Fibroblast of lung (primary cell): ENCODE measurements at regions not wholly inside any gene's neighbourhood (a gene's known extent, or its start where the extent isn't known, plus 50 kb on each side); places are given as distances from the start of the nearest gene placed in this dataset.

ENCODE experiments used
- DNase-seq, 2 donors: peaks; one replicate each; pipeline versions ENCODE4 v3.0.0 to v3.0.0-alpha.2; 2010; ENCODE audit warnings: low read depth in 2 of 2
- H2AFZ ChIP-seq: 2 replicates; pipeline ENCODE4 v1.5.1; 2012; ENCODE audit warnings: low read length, control low read depth, inconsistent platforms
- H3K27ac ChIP-seq: 2 replicates; pipeline ENCODE4 v1.5.1; 2011; ENCODE audit warnings: low read length, control low read depth; ENCODE audit not compliant: insufficient read depth
- H3K27me3 ChIP-seq: 2 replicates; pipeline ENCODE4 v1.5.1; 2011; ENCODE audit warnings: mild to moderate bottlenecking, low read length; ENCODE audit not compliant: control insufficient read depth, insufficient read depth
- H3K36me3 ChIP-seq: 2 replicates; pipeline ENCODE4 v1.5.1; 2011; ENCODE audit warnings: low read length; ENCODE audit not compliant: control insufficient read depth, insufficient read depth
- H3K4me1 ChIP-seq: 2 replicates; pipeline ENCODE4 v1.5.1; 2011; ENCODE audit warnings: low read length; ENCODE audit not compliant: control insufficient read depth, insufficient read depth; ENCODE audit errors: extremely low read depth
- H3K4me2 ChIP-seq: 2 replicates; pipeline ENCODE4 v1.5.1; 2011; ENCODE audit warnings: low read length, control low read depth; ENCODE audit not compliant: insufficient read depth; ENCODE audit errors: extremely low read depth
- H3K4me3 ChIP-seq, 4 experiments: fragments of 200-600 bp in 1 of 4; sonication (generic) in 1 of 4; replicated peaks in 1 of 4; 2 replicates each; pipeline ENCODE4 v1.5.1; 2011 to 2016; ENCODE audit warnings: low read length in 4 of 4, low read depth in 3 of 4, mild to moderate bottlenecking in 3 of 4, control low read depth in 2 of 4, inconsistent platforms in 1 of 4, mixed read lengths in 1 of 4; ENCODE audit not compliant: insufficient read depth in 1 of 4; ENCODE audit errors: control extremely low read depth in 1 of 4
- H3K79me2 ChIP-seq: 2 replicates; pipeline ENCODE4 v1.5.1; 2012; ENCODE audit warnings: mild to moderate bottlenecking, low read length, inconsistent platforms; ENCODE audit not compliant: control insufficient read depth, insufficient read depth
- H3K9ac ChIP-seq: 2 replicates; pipeline ENCODE4 v1.5.1; 2011; ENCODE audit warnings: mild to moderate bottlenecking, low read length, control low read depth; ENCODE audit not compliant: insufficient read depth
- H3K9me3 ChIP-seq: 2 replicates; pipeline ENCODE4 v1.5.1; 2012; ENCODE audit warnings: low read depth, low read length; ENCODE audit not compliant: control insufficient read depth, insufficient read depth
- H4K20me1 ChIP-seq: 2 replicates; pipeline ENCODE4 v1.5.1; 2011; ENCODE audit warnings: low read length; ENCODE audit not compliant: control insufficient read depth, insufficient read depth; ENCODE audit errors: extremely low read depth
- CTCF ChIP-seq, 2 donors: IDR thresholded peaks in 1 of 2; conservative IDR thresholded peaks in 1 of 2; 1 replicate in 1 of 2; 2 replicates in 1 of 2; pipeline ENCODE4 v1.5.1; 2011 to 2012; ENCODE audit warnings: low read length in 2 of 2, control low read depth in 1 of 2, inconsistent platforms in 1 of 2, low read depth in 1 of 2, mild to moderate bottlenecking in 1 of 2
- EZH2 ChIP-seq: IDR thresholded peaks from 2 replicates; pipeline ENCODE4 v1.5.1; 2012; ENCODE audit warnings: low read length, control low read depth, mild to moderate bottlenecking; ENCODE audit errors: missing control alignments

DNA sequence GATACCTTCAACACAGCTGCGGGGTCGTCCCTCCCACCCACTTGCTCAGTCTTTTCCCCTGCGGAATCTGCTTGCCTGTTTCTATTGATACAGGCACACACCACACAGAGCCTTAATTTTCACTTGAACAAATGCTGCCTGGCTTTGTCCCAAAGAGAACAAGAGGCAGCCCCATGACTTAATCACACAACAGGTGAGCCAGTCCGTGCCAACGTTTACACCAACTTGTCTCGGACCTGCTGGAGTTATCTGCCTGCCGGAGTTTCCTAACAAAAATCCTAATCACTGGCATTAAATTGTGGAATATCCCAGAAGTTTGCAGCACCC, 186.8 kb upstream of the RREB1 start:
- Histone ChIP-seq H3K79me2 (no peaks in the 10 kb centered on the region), H3K9ac (no peak overlapping the region), H3K4me3 (no peak overlapping the region), H2AFZ (no peak overlapping the region), H3K4me2 (no peak overlapping the region), H3K36me3 (no peaks in the 10 kb centered on the region), H3K4me1 (no peaks in the 10 kb centered on the region), H3K27me3 (no peaks in the 10 kb centered on the region), H4K20me1 (no peaks in the 10 kb centered on the region), H3K9me3 (no peaks in the 10 kb centered on the region), H3K27ac (no peak overlapping the region)
- no peak for DNase-seq
- no peak for TF ChIP-seq EZH2
- TF ChIP-seq CTCF (conservative IDR thresholded peaks at IDR 0.05 in 1 of 2, IDR thresholded peaks at IDR 0.05 in 1 of 2; ENCODE audit: low read depth in 1 of 2, low read length in 2 of 2): no peak

GRCh38 chr6:6922166-6922565, 185.6 kb upstream of the RREB1 start:
- H3K4me1 ChIP-seq: no peaks in the 10 kb centered on the region
- H3K4me3 ChIP-seq: no peak overlapping the region
- H3K79me2 ChIP-seq: no peaks in the 10 kb centered on the region
- H3K27me3 ChIP-seq: no peaks in the 10 kb centered on the region
- no peak overlapping the region for H2AFZ ChIP-seq
- TF ChIP-seq CTCF (conservative IDR thresholded peaks at IDR 0.05 in 1 of 2, IDR thresholded peaks at IDR 0.05 in 1 of 2; ENCODE audit: low read depth in 1 of 2, low read length in 2 of 2) (no peak), EZH2 (no peak)
- no peaks in the 10 kb centered on the region for H4K20me1 ChIP-seq
- no peak for DNase-seq
- no peaks in the 10 kb centered on the region for H3K9me3 ChIP-seq
- no peak overlapping the region for H3K9ac ChIP-seq
- H3K36me3 ChIP-seq: no peaks in the 10 kb centered on the region
- no peak overlapping the region for H3K27ac ChIP-seq
- H3K4me2 ChIP-seq: no peak overlapping the region

DNA sequence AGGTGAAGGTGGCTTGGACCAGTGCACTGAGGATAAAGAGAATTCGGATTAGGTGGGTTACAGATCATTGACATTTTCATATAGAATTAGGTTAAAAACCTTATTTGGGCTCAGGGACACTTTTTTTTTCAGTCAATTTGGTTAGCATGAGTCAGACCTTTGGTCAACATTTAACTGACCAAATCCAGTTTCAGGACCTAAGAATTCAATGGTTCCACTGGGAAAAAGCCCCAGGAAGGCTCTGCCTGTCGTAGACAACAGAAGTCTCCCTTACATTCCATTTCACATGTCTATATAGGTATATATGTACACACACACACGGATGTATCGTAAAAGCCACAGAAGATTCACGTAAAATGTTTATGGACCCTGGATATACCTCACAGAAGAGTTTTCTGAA, 184.2 kb upstream of the RREB1 start:
- Histone ChIP-seq H4K20me1 (no peaks in the 10 kb centered on the region), H3K27ac (no peak overlapping the region), H3K79me2 (no peaks in the 10 kb centered on the region), H3K4me1 (no peaks in the 10 kb centered on the region), H3K9ac (no peak overlapping the region), H3K27me3 (no peaks in the 10 kb centered on the region), H3K4me3 (no peak overlapping the region), H2AFZ (no peak overlapping the region), H3K4me2 (no peak overlapping the region), H3K9me3 (no peaks in the 10 kb centered on the region), H3K36me3 (no peaks in the 10 kb centered on the region)
- DNase-seq: no peak
- TF ChIP-seq CTCF (conservative IDR thresholded peaks at IDR 0.05 in 1 of 2, IDR thresholded peaks at IDR 0.05 in 1 of 2; ENCODE audit: low read depth in 1 of 2, low read length in 2 of 2) (no peak), EZH2 (no peak)
